HCT116 (cell line): ENCODE measurements at regions not wholly inside any gene's neighbourhood (a gene's known extent, or its start where the extent isn't known, plus 50 kb on each side); places are given as distances from the start of the nearest gene placed in this dataset.

Experiments used
- ATAC-seq: fragments of 200-7000 bp; cut with Tn5 transposase; 2 replicates; pipeline ENCODE4 v1.9.1; 2020; ENCODE audit warnings: mild to moderate bottlenecking, moderate library complexity
- BruUV-seq: library from RNA; stranded (reverse); fragments of 400-500 nt; replicated peaks from 2 replicates; lab custom pipeline; 2021; lab: Mats Ljungman, UMichigan
- CTCF ChIA-PET: fragments of 300-600 bp; sonication (Branson Sonifier 250); formaldehyde crosslinking; loops from one replicate; lab custom pipeline; 2021; ENCODE audit warnings: antibody characterized with exemption; lab: Charles Lee
- POLR2A ChIA-PET: fragments of 300-600, 350-600 bp; sonication (Branson Sonifier 250); formaldehyde crosslinking; loops from one replicate; lab custom pipeline; 2021; ENCODE audit warnings: antibody characterized with exemption; lab: Charles Lee
- RAD21 ChIA-PET, 2 experiments: fragments of 300-600 bp; sonication (Branson Sonifier 250); formaldehyde crosslinking; loops; one replicate each; lab custom pipeline; 2023; ENCODE audit warnings: low total read pairs in 2 of 2; ENCODE audit not compliant: uncharacterized antibody in 2 of 2, unreplicated experiment in 2 of 2, low non-redundant PET in 1 of 2; lab: Charles Lee
- DNase-seq: peaks from one replicate; pipeline ENCODE4 v3.0.0-alpha.2; 2010; ENCODE audit warnings: low read depth, low spot score
- H2AFZ ChIP-seq: fragments of 200-600 bp; shearing (Covaris generic), sonication (generic); 2 replicates; pipeline ENCODE4 v1.6.1; 2017; ENCODE audit warnings: low read depth, mixed run types, mixed read lengths, antibody characterized with exemption, low read length; ENCODE audit not compliant: poor library complexity, severe bottlenecking
- H3K27ac ChIP-seq: 2 replicates; pipeline ENCODE4 v1.5.1; 2012; ENCODE audit warnings: low read depth, low read length
- H3K27me3 ChIP-seq: fragments of 200-600 bp; sonication (generic); 2 replicates; pipeline ENCODE4 v1.6.1; 2016; ENCODE audit warnings: mixed run types, low read length, mixed read lengths; ENCODE audit not compliant: insufficient read depth
- H3K36me3 ChIP-seq, 2 experiments: fragments of 200-500 bp in 1 of 2; fragments of 200-600 bp in 1 of 2; sonication (Bioruptor generic) in 1 of 2; sonication (generic) in 1 of 2; 2 replicates each; pipeline versions ENCODE4 v1.5.1 to v1.6.1; 2014 to 2016; ENCODE audit warnings: low read length in 2 of 2, inconsistent platforms in 1 of 2, mixed read lengths in 1 of 2, mixed run types in 1 of 2; ENCODE audit not compliant: insufficient read depth in 2 of 2, control insufficient read depth in 1 of 2
- H3K4me1 ChIP-seq, 2 experiments: fragments of 200-600 bp in 1 of 2; sonication (generic) in 1 of 2; 2 replicates each; pipeline versions ENCODE4 v1.5.1 to v1.6.1; 2012 to 2017; ENCODE audit warnings: low read length in 2 of 2, inconsistent platforms in 1 of 2, mild to moderate bottlenecking in 1 of 2, mixed read lengths in 1 of 2, mixed run types in 1 of 2, moderate library complexity in 1 of 2; ENCODE audit not compliant: insufficient read depth in 2 of 2, control insufficient read depth in 1 of 2
- H3K4me2 ChIP-seq: fragments of 200-600 bp; sonication (generic); 2 replicates; pipeline ENCODE4 v1.6.1; 2017; ENCODE audit warnings: mixed run types, low read length, mixed read lengths
- H3K4me3 ChIP-seq, 2 experiments: fragments of 200-600 bp in 1 of 2; sonication (generic) in 1 of 2; replicated peaks in 1 of 2; 2 replicates each; pipeline ENCODE4 v1.5.1; 2011 to 2016; ENCODE audit warnings: low read length in 2 of 2, control low read depth in 1 of 2, low read depth in 1 of 2, mild to moderate bottlenecking in 1 of 2, mixed read lengths in 1 of 2, mixed run types in 1 of 2
- H3K79me2 ChIP-seq: fragments of 200-600 bp; sonication (generic); 2 replicates; pipeline ENCODE4 v1.6.1; 2017; ENCODE audit warnings: mild to moderate bottlenecking, mixed run types, low read length, moderate library complexity, mixed read lengths; ENCODE audit not compliant: insufficient read depth
- H3K9ac ChIP-seq: fragments of 200-600 bp; sonication (generic); 2 replicates; pipeline ENCODE4 v1.6.1; 2016; ENCODE audit warnings: low read length, mixed read lengths
- H3K9me2 ChIP-seq: fragments of 200-600 bp; sonication (generic), shearing (Covaris generic); 2 replicates; pipeline ENCODE4 v1.6.1; 2017; ENCODE audit warnings: mixed run types, mild to moderate bottlenecking, moderate library complexity; ENCODE audit not compliant: insufficient read depth
- H3K9me3 ChIP-seq, 2 experiments: fragments of 200-500 bp in 1 of 2; fragments of 200-600 bp in 1 of 2; sonication (Bioruptor generic) in 1 of 2; sonication (generic) in 1 of 2; 2 replicates each; pipeline ENCODE4 v1.6.1; 2014 to 2017; ENCODE audit warnings: low read length in 2 of 2, mixed read lengths in 2 of 2, inconsistent platforms in 1 of 2, low read depth in 1 of 2, mild to moderate bottlenecking in 1 of 2, mixed run types in 1 of 2, moderate library complexity in 1 of 2; ENCODE audit not compliant: control insufficient read depth in 1 of 2, insufficient read depth in 1 of 2
- H4K20me1 ChIP-seq: fragments of 200-600 bp; sonication (generic), shearing (Covaris generic); 2 replicates; pipeline ENCODE4 v1.6.1; 2017; ENCODE audit warnings: mixed run types, mild to moderate bottlenecking, moderate library complexity; ENCODE audit not compliant: insufficient read depth
- CBX3 ChIP-seq: IDR thresholded peaks from 2 replicates; pipeline ENCODE4 v1.6.1; 2012; ENCODE audit warnings: low read depth
- ELF1 ChIP-seq: IDR thresholded peaks from 2 replicates; pipeline ENCODE4 v1.6.1; 2012; ENCODE audit warnings: low read depth, borderline replicate concordance
- JUND ChIP-seq: IDR thresholded peaks from 2 replicates; pipeline ENCODE4 v1.6.1; 2012
- POLR2A ChIP-seq: IDR thresholded peaks from 2 replicates; pipeline ENCODE4 v1.7.0; 2011; ENCODE audit warnings: borderline replicate concordance; ENCODE audit not compliant: insufficient read depth, insufficient read length; ENCODE audit errors: extremely low read depth
- POLR2AphosphoS5 ChIP-seq: IDR thresholded peaks from 2 replicates; pipeline ENCODE4 v1.6.1; 2011; ENCODE audit warnings: mild to moderate bottlenecking, low read depth, low read length, moderate library complexity
- RAD21 ChIP-seq: IDR thresholded peaks from 2 replicates; pipeline ENCODE4 v1.6.1; 2012; ENCODE audit warnings: low read depth, mild to moderate bottlenecking
- REST ChIP-seq: IDR thresholded peaks from 2 replicates; pipeline ENCODE4 v1.6.1; 2012; ENCODE audit warnings: low read depth
- SRF ChIP-seq: IDR thresholded peaks from 2 replicates; pipeline ENCODE4 v1.6.1; 2012; ENCODE audit warnings: low read depth
- ZNF274 ChIP-seq: fragments of 200-500 bp; sonication (Bioruptor generic); IDR thresholded peaks from 2 replicates; pipeline ENCODE4 v1.6.1; 2014; ENCODE audit warnings: mild to moderate bottlenecking, low read depth, low read length, inconsistent platforms
- intact Hi-C: fragments of 100-400 bp; cut with micrococcal nuclease; formaldehyde crosslinking; loops from 2 replicates; pipeline ENCODE4 v1.10.0; 2022
- TF ChIP-seq, protein P1 (sequence below): IDR thresholded peaks from 2 replicates; pipeline ENCODE4 v1.6.1; 2012

DNA sequence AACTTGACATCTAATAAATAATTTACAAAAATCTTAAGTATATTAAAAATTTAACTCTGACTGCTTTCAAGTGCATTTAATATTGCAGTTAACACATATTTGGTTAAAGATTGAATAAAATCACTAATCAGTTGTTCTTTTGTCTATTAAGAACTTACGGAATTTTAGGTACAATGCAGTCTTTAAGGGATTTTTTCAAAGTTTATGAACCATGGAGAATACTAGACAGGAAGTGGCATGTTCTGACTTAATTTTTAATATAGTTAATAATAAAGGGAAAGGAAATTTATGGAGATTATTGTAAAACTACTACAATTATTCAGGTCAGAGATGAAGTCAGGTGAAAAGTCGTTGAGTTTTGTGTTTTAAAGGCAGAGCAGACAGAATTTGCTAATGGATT is 240.9 kb downstream of the CALCRL start:
- no TSS peak for BruUV-seq
- intact Hi-C loops, result no loop called here
- H3K79me2 ChIP-seq, result no peaks in the 10 kb centered on the region
- no peaks in the 10 kb centered on the region for H3K36me3 ChIP-seq
- no peak overlapping the region for H3K4me3 ChIP-seq
- no peak overlapping the region for H3K4me2 ChIP-seq
- no peaks in the 10 kb centered on the region for H3K4me1 ChIP-seq
- H3K9me3 ChIP-seq, result no peaks in the 10 kb centered on the region
- no peak overlapping the region for H3K9ac ChIP-seq
- no peaks in the 10 kb centered on the region for H4K20me1 ChIP-seq
- H3K9me2 ChIP-seq, result no peaks in the 10 kb centered on the region
- TF ChIP-seq JUND, result no peak
- no peak for TF ChIP-seq ZNF274
- TF ChIP-seq POLR2A, result no peak
- TF ChIP-seq SRF, result no peak
- TF ChIP-seq RAD21, result no peak
- TF ChIP-seq, protein P1, sequence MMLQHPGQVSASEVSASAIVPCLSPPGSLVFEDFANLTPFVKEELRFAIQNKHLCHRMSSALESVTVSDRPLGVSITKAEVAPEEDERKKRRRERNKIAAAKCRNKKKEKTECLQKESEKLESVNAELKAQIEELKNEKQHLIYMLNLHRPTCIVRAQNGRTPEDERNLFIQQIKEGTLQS, result no peak
- no peak for TF ChIP-seq POLR2AphosphoS5
- no peak for TF ChIP-seq ELF1
- TF ChIP-seq CBX3, result no peak
- TF ChIP-seq REST, result no peak
- ChIA-PET CTCF (no interaction called here), POLR2A (no interaction called here), RAD21 (no interaction called here)
- H3K27me3 ChIP-seq, result no peaks in the 10 kb centered on the region
- no peak for DNase-seq
- H2AFZ ChIP-seq, result no peak overlapping the region
- H3K27ac ChIP-seq, result no peak overlapping the region
- ATAC-seq, result no peak
